Esophagus muscularis mucosa (tissue), 4 donors: ENCODE measurements at regions not wholly inside any gene's neighbourhood (a gene's known extent, or its start where the extent isn't known, plus 50 kb on each side); places are given as distances from the start of the nearest gene placed in this dataset.
"Not testable (repeated sequence)": the region's sequence is repeated elsewhere in the genome, so short reads cannot be mapped to it uniquely, and the experiment has no call there.

Experiments
- DNase-seq: peaks from one replicate; pipeline ENCODE4 v3.0.0-alpha.2; 2017; ENCODE audit errors: extremely low spot score
- H3K27ac ChIP-seq, 4 donors: fragments of 200-600 bp; sonication (generic); replicated peaks in 1 of 4; 1 replicate in 3 of 4; 2 replicates in 1 of 4; pipeline ENCODE4 v1.5.1; 2016 to 2019; ENCODE audit warnings: mild to moderate bottlenecking in 1 of 4
- H3K27me3 ChIP-seq, 4 donors: fragments of 200-600 bp; sonication (generic); one replicate each; pipeline versions ENCODE4 v1.5.1 to v1.6.0; 2016 to 2019
- H3K36me3 ChIP-seq, 4 donors: fragments of 200-600 bp; sonication (generic); one replicate each; pipeline ENCODE4 v1.5.1; 2016 to 2019
- H3K4me1 ChIP-seq, 4 donors: fragments of 200-600 bp; sonication (generic); one replicate each; pipeline ENCODE4 v1.5.1; 2016 to 2019
- H3K4me3 ChIP-seq, 4 donors: fragments of 200-600 bp; sonication (generic); 1 replicate in 2 of 4; 2 replicates in 2 of 4; pipeline ENCODE4 v1.5.1; 2016 to 2019; ENCODE audit warnings: mild to moderate bottlenecking in 4 of 4, moderate library complexity in 1 of 4
- H3K9me3 ChIP-seq, 4 donors: fragments of 200-600 bp; sonication (generic); 1 replicate in 3 of 4; 2 replicates in 1 of 4; pipeline ENCODE4 v1.5.1; 2016 to 2019
- EP300 ChIP-seq: sonication (generic); formaldehyde crosslinking; IDR thresholded peaks from one replicate; pipeline ENCODE4 v1.6.1; 2017; ENCODE audit warnings: antibody characterized with exemption
- POLR2A ChIP-seq: fragments of 450-650 bp; IDR thresholded peaks from one replicate; pipeline ENCODE4 v1.6.1; 2017; ENCODE audit warnings: antibody characterized with exemption, moderate library complexity, mild to moderate bottlenecking, low read depth
- POLR2AphosphoS5 ChIP-seq, 2 donors: sonication (generic); formaldehyde crosslinking; IDR thresholded peaks; one replicate each; pipeline ENCODE4 v1.6.1; 2017; ENCODE audit warnings: antibody characterized with exemption in 2 of 2
- WGBS: methylation state at CpG from one replicate; pipeline ENCODE4 v1.1.5; 2018; 5-methylcytosine and 5-hydroxymethylcytosine counted together
- intact Hi-C: fragments of 100-400 bp; cut with DNase I; formaldehyde crosslinking; loops from one replicate; pipeline ENCODE4 v1.15.1; 2023
- TF ChIP-seq, protein P1 (sequence below), 3 experiments: fragments of 200-600 bp in 2 of 3; fragments of 450-650 bp in 1 of 3; sonication (generic) in 2 of 3; IDR thresholded peaks; one replicate each; pipeline ENCODE4 v1.5.1; 2017 to 2019; ENCODE audit warnings: antibody characterized with exemption in 3 of 3, mild to moderate bottlenecking in 2 of 3, moderate library complexity in 1 of 3

DNA sequence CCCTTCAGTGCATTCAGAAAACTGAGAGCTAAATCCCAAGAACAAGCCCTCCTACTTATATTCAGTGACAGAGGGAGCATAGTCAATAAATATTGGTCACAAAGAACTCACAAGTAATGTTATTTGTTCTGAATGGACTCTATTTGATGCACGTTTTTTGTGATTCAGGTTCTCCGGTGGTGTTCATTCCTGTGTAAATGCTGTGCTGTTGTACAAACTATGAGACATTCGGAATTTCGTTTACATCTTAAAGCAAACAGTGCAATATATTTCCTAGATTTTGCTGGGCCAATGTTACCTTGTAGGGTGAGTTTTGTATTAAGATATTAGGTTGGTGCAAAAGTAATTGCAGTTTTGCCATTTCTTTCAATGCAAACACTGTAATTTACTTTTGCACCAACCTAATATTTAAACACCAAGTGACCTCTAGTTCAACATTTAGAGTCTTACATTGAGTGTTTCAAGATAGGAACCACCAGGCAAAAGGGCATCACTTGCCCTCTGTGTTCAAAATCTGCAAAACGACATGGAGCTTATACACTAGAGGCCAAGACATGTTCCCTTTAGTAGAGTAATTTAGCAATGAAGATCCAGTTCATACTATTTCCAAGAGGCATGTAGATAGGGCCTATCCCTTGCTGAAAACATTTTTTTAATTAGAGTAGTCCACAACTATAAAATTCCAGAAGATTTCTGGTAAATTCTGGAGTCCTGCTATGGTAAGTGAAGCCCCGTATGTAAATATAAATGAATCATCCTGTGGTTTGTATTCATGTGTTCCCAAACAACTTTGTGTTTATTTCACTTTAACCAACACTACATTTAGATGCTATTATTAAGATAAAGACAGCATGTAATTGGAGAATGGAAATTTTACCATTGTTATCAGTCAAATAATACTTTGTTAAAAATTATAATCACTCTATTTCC is 444.0 kb upstream of the PTGER4 start:
- intact Hi-C loops = no loop called here
- no peak overlapping the region for H3K27ac ChIP-seq
- H3K9me3 ChIP-seq = peaks cover 0 to 13% (median 9%) of the 10 kb centered on the region in 4 donors
- H3K27me3 ChIP-seq = no peaks in the 10 kb centered on the region
- no peaks in the 10 kb centered on the region for H3K4me1 ChIP-seq
- no peak overlapping the region for H3K4me3 ChIP-seq
- DNase-seq = no peak
- no peaks in the 10 kb centered on the region for H3K36me3 ChIP-seq
- WGBS = 73% methylated on average over 6 of the region's 6 CpGs
- no peak for TF ChIP-seq POLR2AphosphoS5 (IDR thresholded peaks at IDR 0.05)
- TF ChIP-seq, protein P1, sequence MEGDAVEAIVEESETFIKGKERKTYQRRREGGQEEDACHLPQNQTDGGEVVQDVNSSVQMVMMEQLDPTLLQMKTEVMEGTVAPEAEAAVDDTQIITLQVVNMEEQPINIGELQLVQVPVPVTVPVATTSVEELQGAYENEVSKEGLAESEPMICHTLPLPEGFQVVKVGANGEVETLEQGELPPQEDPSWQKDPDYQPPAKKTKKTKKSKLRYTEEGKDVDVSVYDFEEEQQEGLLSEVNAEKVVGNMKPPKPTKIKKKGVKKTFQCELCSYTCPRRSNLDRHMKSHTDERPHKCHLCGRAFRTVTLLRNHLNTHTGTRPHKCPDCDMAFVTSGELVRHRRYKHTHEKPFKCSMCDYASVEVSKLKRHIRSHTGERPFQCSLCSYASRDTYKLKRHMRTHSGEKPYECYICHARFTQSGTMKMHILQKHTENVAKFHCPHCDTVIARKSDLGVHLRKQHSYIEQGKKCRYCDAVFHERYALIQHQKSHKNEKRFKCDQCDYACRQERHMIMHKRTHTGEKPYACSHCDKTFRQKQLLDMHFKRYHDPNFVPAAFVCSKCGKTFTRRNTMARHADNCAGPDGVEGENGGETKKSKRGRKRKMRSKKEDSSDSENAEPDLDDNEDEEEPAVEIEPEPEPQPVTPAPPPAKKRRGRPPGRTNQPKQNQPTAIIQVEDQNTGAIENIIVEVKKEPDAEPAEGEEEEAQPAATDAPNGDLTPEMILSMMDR (IDR thresholded peaks at IDR 0.05) = no peak
- no peak for TF ChIP-seq EP300
- no peak for TF ChIP-seq POLR2A

DNA sequence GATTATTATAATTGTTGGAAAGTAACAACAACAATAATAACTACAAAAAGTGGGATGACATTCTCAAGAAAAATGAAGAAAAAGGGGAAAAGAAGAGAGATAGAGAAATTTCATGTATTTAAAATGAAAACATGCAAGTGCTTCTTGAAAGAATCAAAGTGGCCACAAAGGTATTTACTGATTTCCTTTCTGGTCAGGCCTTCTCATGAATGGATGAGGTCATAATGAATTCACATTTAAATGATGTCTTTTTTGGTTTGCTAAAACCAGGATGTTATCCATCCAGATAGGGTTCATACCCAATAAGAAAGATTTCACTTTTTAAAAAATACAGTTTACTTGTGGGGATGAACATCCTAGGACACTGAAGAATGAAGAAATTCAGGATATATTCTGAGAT is 446.4 kb upstream of the PTGER4 start:
- no peaks in the 10 kb centered on the region for H3K27me3 ChIP-seq
- no peaks in the 10 kb centered on the region for H3K36me3 ChIP-seq
- H3K27ac ChIP-seq = no peak overlapping the region
- DNase-seq = no peak
- intact Hi-C loops = no loop called here
- H3K4me1 ChIP-seq = no peaks in the 10 kb centered on the region
- H3K9me3 ChIP-seq = no peaks in the 10 kb centered on the region
- H3K4me3 ChIP-seq = no peak overlapping the region
- no peak for TF ChIP-seq POLR2AphosphoS5 (IDR thresholded peaks at IDR 0.05)
- TF ChIP-seq EP300 = no peak
- TF ChIP-seq POLR2A = no peak
- TF ChIP-seq, protein P1 (IDR thresholded peaks at IDR 0.05) = no peak

DNA sequence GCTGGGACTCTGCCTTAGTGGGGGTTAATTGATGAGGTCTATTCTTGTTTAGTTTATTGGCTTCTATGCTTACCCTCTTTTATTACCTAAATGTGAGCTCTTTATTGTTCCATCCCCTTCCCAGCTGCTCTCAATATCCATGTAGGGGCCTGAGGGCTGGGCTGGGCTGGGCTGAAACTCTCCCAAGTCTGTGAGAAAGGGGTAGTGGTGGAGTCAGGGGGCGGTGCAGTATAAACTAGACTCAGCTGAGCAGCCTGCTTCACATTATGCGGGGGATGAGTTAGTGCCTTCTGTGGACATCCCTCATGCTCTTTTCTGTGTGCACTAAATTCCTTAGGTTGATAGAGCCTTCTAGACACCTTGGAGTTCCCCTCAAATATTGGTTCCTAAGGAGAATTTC is 451.8 kb upstream of the PTGER4 start:
- no peaks in the 10 kb centered on the region for H3K4me1 ChIP-seq
- WGBS = 94% methylated on average over 2 of the region's 2 CpGs

DNA sequence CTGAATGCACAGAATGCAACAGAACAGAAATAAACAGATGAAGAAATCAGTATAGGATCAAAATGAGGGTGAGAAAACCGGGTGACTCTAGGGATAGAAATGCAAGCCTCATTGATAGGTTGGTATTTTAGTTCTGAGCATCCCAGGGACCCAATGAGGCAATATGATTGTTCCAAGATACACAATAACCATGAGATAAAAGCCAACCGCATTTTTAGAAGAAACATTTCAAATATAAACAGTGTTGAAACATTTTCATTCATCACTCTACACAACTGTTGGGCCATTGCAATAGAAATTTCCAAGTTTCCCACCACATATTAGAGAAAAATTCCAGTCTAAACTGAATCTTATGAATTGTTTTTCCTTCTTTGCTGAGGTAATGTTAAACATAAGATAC is 452.3 kb upstream of the PTGER4 start:
- no peak for TF ChIP-seq EP300
- TF ChIP-seq, protein P1 (IDR thresholded peaks at IDR 0.05) = no peak
- no peak for TF ChIP-seq POLR2AphosphoS5 (IDR thresholded peaks at IDR 0.05)
- TF ChIP-seq POLR2A = no peak
- intact Hi-C loops = no loop called here

More for the DNA sequence above, 451.8 kb upstream of the PTGER4 start:
- Histone ChIP-seq H3K9me3 (no peaks in the 10 kb centered on the region), H3K27me3 (no peaks in the 10 kb centered on the region), H3K36me3 (no peaks in the 10 kb centered on the region), H3K4me3 (no peak overlapping the region), H3K27ac (no peak overlapping the region)
- intact Hi-C loops = no loop called here
- no peak for DNase-seq
- TF ChIP-seq POLR2A (no peak), POLR2AphosphoS5 (IDR thresholded peaks at IDR 0.05) (no peak), EP300 (no peak)
- TF ChIP-seq, protein P1 (IDR thresholded peaks at IDR 0.05) = no peak

DNA sequence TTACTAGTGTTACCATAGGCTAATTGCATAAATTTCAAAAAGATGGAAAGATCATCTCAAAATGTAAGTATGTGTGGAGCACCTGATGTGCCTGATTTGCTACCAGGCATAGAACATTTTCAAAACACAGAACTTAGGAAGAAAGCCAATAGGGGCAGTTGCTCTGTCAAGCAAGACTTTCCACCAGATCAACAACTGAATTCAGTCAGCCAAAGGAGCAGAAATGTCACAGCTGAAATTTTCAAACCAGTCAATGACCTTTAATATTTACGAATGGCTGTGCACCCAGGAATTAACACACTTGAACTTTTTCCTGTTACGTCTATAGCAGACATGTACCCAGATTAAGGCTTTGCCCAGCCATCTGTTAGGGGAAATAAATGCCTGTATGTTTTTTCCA is 452.8 kb upstream of the PTGER4 start:
- intact Hi-C loops = no loop called here
- H3K9me3 ChIP-seq = no peaks in the 10 kb centered on the region

More for the DNA sequence above, 452.3 kb upstream of the PTGER4 start:
- Histone ChIP-seq H3K4me3 (no peak overlapping the region), H3K27ac (no peak overlapping the region), H3K36me3 (no peaks in the 10 kb centered on the region), H3K27me3 (no peaks in the 10 kb centered on the region), H3K4me1 (no peaks in the 10 kb centered on the region), H3K9me3 (no peaks in the 10 kb centered on the region)
- no peak for DNase-seq
- WGBS = 44% methylated on average over 2 of the region's 2 CpGs

DNA sequence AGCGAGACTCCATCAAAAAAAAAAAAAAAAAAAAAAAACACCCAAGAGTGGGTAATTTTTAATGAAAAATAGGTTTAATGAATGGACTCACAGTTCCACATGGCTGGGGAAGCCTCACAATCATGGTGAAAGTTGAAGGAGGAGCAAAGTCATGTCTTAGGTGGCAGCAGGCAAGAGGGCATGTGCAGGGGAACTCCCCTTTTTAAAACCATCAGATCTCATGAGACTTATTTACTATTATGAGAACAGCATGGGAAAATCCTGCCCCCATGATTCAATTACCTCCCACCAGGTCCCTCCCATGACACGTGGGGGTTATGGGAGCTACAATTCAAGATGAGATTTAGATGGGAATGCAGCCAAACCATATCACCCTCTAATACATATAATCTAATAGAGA is 454.6 kb upstream of the PTGER4 start:
- H3K27ac ChIP-seq, H3K9me3 ChIP-seq, H3K4me1 ChIP-seq, DNase-seq, intact Hi-C loops, H3K4me3 ChIP-seq, H3K36me3 ChIP-seq, H3K27me3 ChIP-seq: not testable (repeated sequence)
- WGBS = 79% methylated on average over 2 of the region's 2 CpGs

More for the DNA sequence above, 452.8 kb upstream of the PTGER4 start:
- TF ChIP-seq POLR2AphosphoS5 (IDR thresholded peaks at IDR 0.05) (no peak), POLR2A (no peak), EP300 (no peak)
- TF ChIP-seq, protein P1 (IDR thresholded peaks at IDR 0.05) = no peak
- Histone ChIP-seq H3K36me3 (no peaks in the 10 kb centered on the region), H3K27me3 (no peaks in the 10 kb centered on the region), H3K4me3 (no peak overlapping the region), H3K4me1 (no peaks in the 10 kb centered on the region), H3K27ac (no peak overlapping the region)
- 55% methylated on average over 2 of the region's 2 CpGs for WGBS
- DNase-seq = no peak
